SK-N-SH treated with all-trans-retinoic acid at 6 μM for 48 hours (cell line): ENCODE measurements at regions not wholly inside any gene's neighbourhood (a gene's known extent, or its start where the extent isn't known, plus 50 kb on each side); places are given as distances from the start of the nearest gene placed in this dataset.

Experiments used
- ATAC-seq: fragments of 200-7000 bp; cut with Tn5 transposase; 3 replicates; pipeline ENCODE4 v1.9.1; 2020; ENCODE audit warnings: mild to moderate bottlenecking, moderate library complexity
- ARNTL ChIP-seq: fragments of 450-650 bp; formaldehyde crosslinking; IDR thresholded peaks from 2 replicates; pipeline ENCODE4 v1.5.0; 2020; ENCODE audit warnings: low read depth, mild to moderate bottlenecking, moderate library complexity, borderline replicate concordance
- BACH2 ChIP-seq: fragments of 250-450 bp; sonication (Bioruptor Pico); IDR thresholded peaks from 2 replicates; pipeline ENCODE4 v1.9.0; 2021; ENCODE audit warnings: mild to moderate bottlenecking, borderline replicate concordance
- CREB5 ChIP-seq: fragments of 250-450 bp; sonication (Bioruptor Pico); IDR thresholded peaks from 2 replicates; pipeline ENCODE4 v1.5.1; 2020; ENCODE audit warnings: low read depth, mild to moderate bottlenecking, moderate library complexity
- CSDC2 ChIP-seq: fragments of 250-450 bp; sonication (Bioruptor Pico); IDR thresholded peaks from 2 replicates; pipeline ENCODE4 v1.5.0; 2020; ENCODE audit warnings: mild to moderate bottlenecking, moderate library complexity
- CSRNP3 ChIP-seq: fragments of 250-450 bp; sonication (Bioruptor Pico); IDR thresholded peaks from 2 replicates; pipeline ENCODE4 v1.5.1; 2021; ENCODE audit warnings: mild to moderate bottlenecking, moderate library complexity
- ESRRG ChIP-seq: fragments of 250-450 bp; sonication (Bioruptor Pico); IDR thresholded peaks from 2 replicates; pipeline ENCODE4 v1.6.1; 2021; ENCODE audit warnings: mild to moderate bottlenecking
- GLIS3 ChIP-seq: fragments of 250-450 bp; sonication (Bioruptor Pico); IDR thresholded peaks from 2 replicates; pipeline ENCODE4 v1.5.0; 2020; ENCODE audit warnings: mild to moderate bottlenecking, moderate library complexity
- ISL1 ChIP-seq: fragments of 250-450 bp; sonication (Bioruptor Pico); IDR thresholded peaks from 2 replicates; pipeline ENCODE4 v2.1.2; 2022; ENCODE audit warnings: mild to moderate bottlenecking, moderate library complexity
- PATZ1 ChIP-seq: fragments of 250-450 bp; sonication (Bioruptor Pico); IDR thresholded peaks from 2 replicates; pipeline ENCODE4 v1.8.0; 2020; ENCODE audit warnings: mild to moderate bottlenecking, moderate library complexity, borderline replicate concordance
- POU6F1 ChIP-seq: fragments of 250-450 bp; sonication (Bioruptor Pico); IDR thresholded peaks from 2 replicates; pipeline ENCODE4 v1.8.0; 2021; ENCODE audit warnings: low read depth, mild to moderate bottlenecking, moderate library complexity, borderline replicate concordance
- PPARA ChIP-seq: fragments of 250-450 bp; sonication (Bioruptor Pico); IDR thresholded peaks from 2 replicates; pipeline ENCODE4 v1.5.0; 2020; ENCODE audit warnings: mild to moderate bottlenecking, borderline replicate concordance
- RARB ChIP-seq: fragments of 250-450 bp; sonication (Bioruptor Pico); IDR thresholded peaks from 2 replicates; pipeline ENCODE4 v1.8.0; 2021; ENCODE audit warnings: mild to moderate bottlenecking, moderate library complexity
- SNAI2 ChIP-seq: fragments of 250-450 bp; sonication (Bioruptor Pico); IDR thresholded peaks from 2 replicates; pipeline ENCODE4 v1.5.0; 2020; ENCODE audit warnings: mild to moderate bottlenecking, moderate library complexity
- TCF4 ChIP-seq: fragments of 250-450 bp; sonication (Bioruptor Pico); IDR thresholded peaks from 2 replicates; pipeline ENCODE4 v1.8.0; 2021; ENCODE audit warnings: mild to moderate bottlenecking, moderate library complexity, borderline replicate concordance
- TOX ChIP-seq: fragments of 250-450 bp; sonication (Bioruptor Pico); IDR thresholded peaks from 2 replicates; pipeline ENCODE4 v1.8.0; 2021; ENCODE audit warnings: mild to moderate bottlenecking, moderate library complexity, borderline replicate concordance
- TSHZ2 ChIP-seq: fragments of 250-450 bp; sonication (Bioruptor Pico); IDR thresholded peaks from 2 replicates; pipeline ENCODE4 v1.5.0; 2020; ENCODE audit warnings: mild to moderate bottlenecking, moderate library complexity
- ZC3H10 ChIP-seq: fragments of 250-450 bp; sonication (Bioruptor Pico); IDR thresholded peaks from 2 replicates; pipeline ENCODE4 v1.5.1; 2021; ENCODE audit warnings: mild to moderate bottlenecking, moderate library complexity
- ZFP3 ChIP-seq: fragments of 250-450 bp; sonication (Bioruptor Pico); IDR thresholded peaks from 2 replicates; pipeline ENCODE4 v1.5.0; 2020; ENCODE audit warnings: mild to moderate bottlenecking, moderate library complexity
- ZFP30 ChIP-seq: fragments of 450-650 bp; formaldehyde crosslinking; IDR thresholded peaks from 2 replicates; pipeline ENCODE4 v1.5.0; 2022; ENCODE audit warnings: mild to moderate bottlenecking, moderate library complexity
- ZNF565 ChIP-seq: fragments of 450-650 bp; formaldehyde crosslinking; conservative IDR thresholded peaks from 2 replicates; pipeline ENCODE4 v1.5.0; 2020; ENCODE audit warnings: low read depth, mild to moderate bottlenecking, moderate library complexity
- ZNF70 ChIP-seq: fragments of 450-650 bp; formaldehyde crosslinking; IDR thresholded peaks from 2 replicates; pipeline ENCODE4 v1.5.0; 2020; ENCODE audit warnings: mild to moderate bottlenecking, moderate library complexity
- ZNF8 ChIP-seq: fragments of 450-650 bp; formaldehyde crosslinking; IDR thresholded peaks from 2 replicates; pipeline ENCODE4 v1.5.0; 2020; ENCODE audit warnings: mild to moderate bottlenecking, moderate library complexity

- TF ChIP-seq CSRNP3 = no peak
These were observed 167.6 kb upstream of the SOX11 start (continued) for GRCh38 chr2:5524551-5524950.

- ATAC-seq = no peak
- TF ChIP-seq SNAI2 (CRISPR knock-in tag) (no peak), ESRRG (no peak)
- TF ChIP-seq, all 23 proteins: peak for 0
These were observed 163.5 kb upstream of the SOX11 start for GRCh38 chr2:5528706-5529105.

GRCh38 chr2:5530011-5530696 lies 162.0 kb upstream of the SOX11 start:
- no peak; the same call in 2 of the 3 replicates for ATAC-seq
- TF ChIP-seq CSDC2 (no peak), ZNF70 (CRISPR knock-in tag) (no peak), PPARA (CRISPR knock-in tag) (0 out of 2 replicates have a peak, but pooled peaks have one; percentile 6), ZNF565 (no peak), POU6F1 (no peak), BACH2 (no peak), GLIS3 (CRISPR knock-in tag) (no peak), ZNF8 (CRISPR knock-in tag) (no peak), PATZ1 (CRISPR knock-in tag) (no peak), ZFP3 (CRISPR knock-in tag) (no peak), ESRRG (no peak), TCF4 (CRISPR knock-in tag) (peak; percentile 28; the same call in 1 of the 2 replicates), RARB (CRISPR knock-in tag) (no peak), SNAI2 (CRISPR knock-in tag) (no peak), TOX (CRISPR knock-in tag) (no peak), ARNTL (CRISPR knock-in tag) (no peak), CSRNP3 (no peak), ISL1 (CRISPR knock-in tag) (no peak), TSHZ2 (peak; percentile 41; the same call in 1 of the 2 replicates), ZC3H10 (CRISPR knock-in tag) (no peak), ZFP30 (CRISPR knock-in tag) (no peak), CREB5 (no peak)
